ENCODE measurements at regions not wholly inside any gene's neighbourhood (a gene's known extent, or its start where the extent isn't known, plus 50 kb on each side); places are given as distances from the start of the nearest gene placed in this dataset.
"Not testable (repeated sequence)": the region's sequence is repeated elsewhere in the genome, so short reads cannot be mapped to it uniquely, and the experiment has no call there.

DNA sequence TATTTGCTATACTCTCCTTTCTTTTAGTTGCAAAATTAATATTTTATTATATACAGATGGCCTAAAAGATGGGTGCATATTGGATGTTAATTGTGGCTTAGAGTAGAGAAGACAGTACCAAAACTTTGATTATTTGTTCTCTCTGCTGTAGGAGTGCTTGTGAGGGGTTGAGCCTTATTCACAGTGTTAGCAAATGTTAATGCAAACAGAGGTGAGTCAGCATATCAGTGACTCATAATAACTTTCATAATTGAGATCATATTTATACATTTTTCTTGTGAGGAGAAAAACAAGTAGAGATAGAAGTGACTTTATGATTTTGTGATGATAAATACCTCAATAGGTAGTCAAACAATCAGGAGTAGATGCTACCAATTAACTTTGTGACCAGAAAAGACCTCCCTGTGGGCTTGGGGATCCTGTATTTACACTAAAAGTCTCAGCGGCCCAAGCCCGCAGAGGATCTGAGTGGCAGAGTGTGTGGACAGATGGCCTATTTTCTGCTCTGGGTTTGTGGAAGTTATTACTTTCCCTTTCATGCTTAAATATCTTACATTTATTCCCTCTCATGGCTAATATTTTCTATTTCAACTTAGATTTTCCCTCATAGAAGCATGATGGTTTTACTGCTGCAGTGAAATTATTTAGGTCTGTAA lies 226.5 kb downstream of the TAF11L14 start:
- DNase-seq (ENCODE audit: low read depth), result peak; percentile 12
- TF ChIP-seq, protein P1, sequence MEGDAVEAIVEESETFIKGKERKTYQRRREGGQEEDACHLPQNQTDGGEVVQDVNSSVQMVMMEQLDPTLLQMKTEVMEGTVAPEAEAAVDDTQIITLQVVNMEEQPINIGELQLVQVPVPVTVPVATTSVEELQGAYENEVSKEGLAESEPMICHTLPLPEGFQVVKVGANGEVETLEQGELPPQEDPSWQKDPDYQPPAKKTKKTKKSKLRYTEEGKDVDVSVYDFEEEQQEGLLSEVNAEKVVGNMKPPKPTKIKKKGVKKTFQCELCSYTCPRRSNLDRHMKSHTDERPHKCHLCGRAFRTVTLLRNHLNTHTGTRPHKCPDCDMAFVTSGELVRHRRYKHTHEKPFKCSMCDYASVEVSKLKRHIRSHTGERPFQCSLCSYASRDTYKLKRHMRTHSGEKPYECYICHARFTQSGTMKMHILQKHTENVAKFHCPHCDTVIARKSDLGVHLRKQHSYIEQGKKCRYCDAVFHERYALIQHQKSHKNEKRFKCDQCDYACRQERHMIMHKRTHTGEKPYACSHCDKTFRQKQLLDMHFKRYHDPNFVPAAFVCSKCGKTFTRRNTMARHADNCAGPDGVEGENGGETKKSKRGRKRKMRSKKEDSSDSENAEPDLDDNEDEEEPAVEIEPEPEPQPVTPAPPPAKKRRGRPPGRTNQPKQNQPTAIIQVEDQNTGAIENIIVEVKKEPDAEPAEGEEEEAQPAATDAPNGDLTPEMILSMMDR (conservative IDR thresholded peaks at IDR 0.05; ENCODE audit: control insufficient read depth, insufficient read depth, low read depth, low read length), result no peak
- H3K4me3 ChIP-seq (ENCODE audit: control insufficient read depth, low read depth, low read length), result no peak overlapping the region

DNA sequence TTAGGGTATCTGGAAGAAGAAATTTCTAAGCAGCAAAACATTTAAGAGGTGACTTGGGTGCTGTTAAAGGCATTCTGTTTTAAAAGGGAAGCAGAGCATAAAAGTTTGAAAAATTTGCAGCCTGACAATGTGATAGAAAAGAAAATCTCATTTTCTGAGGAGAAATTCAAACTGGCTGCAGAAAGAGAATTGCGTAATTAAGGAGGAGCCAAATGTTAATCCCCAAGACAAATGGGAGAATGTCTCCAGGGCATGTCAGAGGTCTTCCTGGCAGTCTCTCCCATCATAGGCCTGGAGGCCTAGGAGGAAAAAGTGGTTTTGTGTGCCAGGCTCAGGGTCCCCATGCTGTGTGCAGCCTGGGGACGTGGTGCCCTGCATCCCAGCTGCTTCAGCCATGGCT lies 230.6 kb downstream of the TAF11L14 start:
- DNase-seq (ENCODE audit: low read depth); H3K4me3 ChIP-seq (ENCODE audit: control insufficient read depth, low read depth, low read length): not testable (repeated sequence)

DNA sequence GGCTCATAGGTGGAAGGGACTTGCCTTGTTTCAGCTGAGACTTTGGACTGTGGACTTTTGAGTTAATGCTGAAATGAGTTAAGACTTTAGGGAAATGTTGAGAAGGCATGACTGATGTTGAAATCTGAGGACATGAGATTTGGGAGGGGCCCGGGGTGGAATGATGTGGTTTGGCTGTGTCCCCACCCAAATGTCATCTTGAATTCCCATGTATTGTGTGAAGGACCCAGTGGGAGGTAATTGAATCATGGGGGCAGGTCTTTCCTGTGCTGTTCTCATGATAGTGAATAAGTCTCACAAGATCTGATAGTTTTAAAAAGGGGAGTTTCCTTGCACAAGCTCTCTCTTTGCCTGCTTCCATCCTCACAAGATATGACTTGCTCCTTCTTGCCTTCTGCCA lies 231.7 kb downstream of the TAF11L14 start:
- DNase-seq (ENCODE audit: low read depth), result peak; percentile 45
- not testable (repeated sequence) for H3K4me3 ChIP-seq (ENCODE audit: control insufficient read depth, low read depth, low read length)

DNA sequence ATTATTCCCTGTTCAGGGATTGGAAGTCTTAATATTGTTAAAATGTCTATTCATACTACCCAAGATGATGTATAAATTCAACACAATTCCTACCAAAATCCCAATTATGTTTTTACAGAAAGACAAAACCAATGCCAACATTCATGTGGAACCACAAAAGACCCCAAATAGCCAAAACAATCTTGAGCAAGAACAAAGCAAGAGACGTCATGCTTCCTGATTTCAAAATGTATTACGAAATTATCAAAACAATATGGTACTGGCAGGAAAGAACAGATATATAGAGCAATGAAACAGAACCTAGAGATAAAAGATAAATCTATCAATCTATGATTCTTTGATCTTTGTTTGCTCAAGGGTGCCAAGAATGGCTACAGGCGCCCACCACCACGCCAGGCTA lies 237.9 kb downstream of the TAF11L14 start:
- no peak for DNase-seq (ENCODE audit: low read depth)
- TF ChIP-seq, protein P1 (conservative IDR thresholded peaks at IDR 0.05; ENCODE audit: control insufficient read depth, insufficient read depth, low read depth, low read length), result no peak
- H3K4me3 ChIP-seq (ENCODE audit: control insufficient read depth, low read depth, low read length), result no peak overlapping the region

DNA sequence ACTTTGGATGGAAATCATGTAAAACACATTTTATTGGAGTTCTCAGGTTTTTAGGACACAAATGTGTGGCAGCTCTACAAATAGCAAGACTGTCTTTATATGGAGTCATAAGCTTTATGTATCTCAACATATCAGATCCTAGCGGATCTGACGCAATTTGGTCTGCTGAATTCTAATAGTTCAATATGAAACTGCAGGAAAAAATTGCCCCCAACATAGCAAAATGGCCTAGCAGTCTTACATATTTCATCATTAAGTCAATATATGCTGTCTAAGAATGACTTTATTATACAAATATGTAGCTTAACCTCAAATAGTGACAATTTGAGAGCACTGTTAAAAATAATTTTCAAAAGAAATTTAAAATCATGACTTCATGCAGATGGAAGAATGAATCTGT lies 244.3 kb downstream of the TAF11L14 start:
- no peak overlapping the region for H3K4me3 ChIP-seq (ENCODE audit: control insufficient read depth, low read depth, low read length)
- no peak for DNase-seq (ENCODE audit: low read depth)
- TF ChIP-seq, protein P1 (conservative IDR thresholded peaks at IDR 0.05; ENCODE audit: control insufficient read depth, insufficient read depth, low read depth, low read length), result no peak

DNA sequence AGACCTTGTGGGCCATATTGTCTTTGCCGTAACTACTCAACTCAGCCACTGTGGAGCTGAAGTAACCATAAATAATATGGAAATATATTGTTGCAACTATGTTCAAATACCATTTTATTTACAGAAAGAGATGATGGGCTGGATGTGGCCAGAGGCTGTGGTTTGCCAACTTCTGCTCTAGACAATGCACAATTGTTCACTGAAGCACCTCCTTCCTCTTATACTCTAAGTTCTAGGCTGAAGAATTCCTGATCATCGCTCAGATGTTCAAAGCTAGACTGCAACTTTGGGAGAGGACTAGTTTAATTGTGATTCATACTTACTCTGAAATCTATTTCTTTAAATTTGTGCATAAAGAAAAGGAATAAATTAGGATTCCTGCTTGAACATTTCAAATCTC lies 245.0 kb downstream of the TAF11L14 start:
- TF ChIP-seq, protein P1 (conservative IDR thresholded peaks at IDR 0.05; ENCODE audit: control insufficient read depth, insufficient read depth, low read depth, low read length), result no peak
- DNase-seq (ENCODE audit: low read depth), result no peak
- H3K4me3 ChIP-seq (ENCODE audit: control insufficient read depth, low read depth, low read length), result no peak overlapping the region

DNA sequence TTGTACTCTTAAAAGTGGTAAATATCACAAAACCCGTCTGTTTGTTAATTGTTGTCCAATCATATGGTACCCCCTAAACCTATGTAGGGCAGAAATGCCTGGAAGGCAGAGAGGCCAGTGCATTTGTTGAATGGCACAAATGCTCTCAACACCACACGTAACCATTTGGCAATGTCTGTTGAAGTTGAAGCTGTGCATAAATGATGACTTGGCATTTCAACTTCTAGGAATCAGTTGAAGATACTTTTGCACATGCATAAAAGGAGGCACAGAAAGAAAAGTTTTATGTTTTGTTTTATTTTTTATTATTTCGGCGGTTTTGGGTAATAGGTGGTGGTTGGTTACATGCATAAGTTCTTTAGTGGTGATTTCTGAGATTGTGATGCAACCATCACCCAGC lies 246.6 kb downstream of the TAF11L14 start:
- H3K4me3 ChIP-seq (ENCODE audit: control insufficient read depth, low read depth, low read length), result no peak overlapping the region
- TF ChIP-seq, protein P1 (conservative IDR thresholded peaks at IDR 0.05; ENCODE audit: control insufficient read depth, insufficient read depth, low read depth, low read length), result no peak
- DNase-seq (ENCODE audit: low read depth), result no peak
